ENCODE measurements at regions not wholly inside any gene's neighbourhood (a gene's known extent, or its start where the extent isn't known, plus 50 kb on each side); places are given as distances from the start of the nearest gene placed in this dataset.

- no peak for TF ChIP-seq TEAD4 (IDR thresholded peaks at IDR 0.05; ENCODE audit: low read depth, low read length)
- TF ChIP-seq POLR2A (IDR thresholded peaks at IDR 0.05; ENCODE audit: control extremely low read depth in 1 of 2, low read depth in 2 of 2, low read length in 2 of 2) = no peak
- TF ChIP-seq EP300 (IDR thresholded peaks at IDR 0.05; ENCODE audit: borderline replicate concordance in 1 of 2, low read depth in 2 of 2, low read length in 2 of 2) = no peak
- TF ChIP-seq TAF1 (IDR thresholded peaks at IDR 0.05; ENCODE audit: low read depth, low read length) = no peak
- TF ChIP-seq GABPA (IDR thresholded peaks at IDR 0.05; ENCODE audit: borderline replicate concordance, insufficient read depth, low read length) = no peak
- TF ChIP-seq ATF2 (IDR thresholded peaks at IDR 0.05; ENCODE audit: low read length) = no peak
- TF ChIP-seq TCF12 (IDR thresholded peaks at IDR 0.05; ENCODE audit: low read depth, low read length) = no peak
- TF ChIP-seq EZH2 (IDR thresholded peaks at IDR 0.05; ENCODE audit: low read depth, low read length, severe bottlenecking) = no peak
- no peak for TF ChIP-seq CTCF (IDR thresholded peaks at IDR 0.05; ENCODE audit: control extremely low read depth in 1 of 3, insufficient read depth in 1 of 3, low read depth in 1 of 3, low read length in 3 of 3)
- no peak for TF ChIP-seq TBP (IDR thresholded peaks at IDR 0.05; ENCODE audit: low read depth, low read length)
- no peak for TF ChIP-seq FOSL1 (IDR thresholded peaks at IDR 0.05; ENCODE audit: insufficient read depth, low read depth, low read length)
- no peak for TF ChIP-seq ASH2L (IDR thresholded peaks at IDR 0.05; ENCODE audit: low read length)
- no peak for TF ChIP-seq HDAC2 (IDR thresholded peaks at IDR 0.05; ENCODE audit: borderline replicate concordance in 1 of 2, low read depth in 2 of 2, low read length in 2 of 2)
- no peak for TF ChIP-seq SP1 (IDR thresholded peaks at IDR 0.05; ENCODE audit: low read depth, low read length)
Observed at GRCh38 chr2:64838817-64839216, 150.4 kb upstream of the SLC1A4 start.

All from H1 (cell line).